HCT116 (cell line): ENCODE measurements at regions not wholly inside any gene's neighbourhood (a gene's known extent, or its start where the extent isn't known, plus 50 kb on each side); places are given as distances from the start of the nearest gene placed in this dataset.
"Not testable (repeated sequence)": the region's sequence is repeated elsewhere in the genome, so short reads cannot be mapped to it uniquely, and the experiment has no call there.

Experiments used
- ATAC-seq: fragments of 200-7000 bp; cut with Tn5 transposase; 2 replicates; pipeline ENCODE4 v1.9.1; 2020; ENCODE audit warnings: mild to moderate bottlenecking, moderate library complexity
- BruUV-seq: library from RNA; stranded (reverse); fragments of 400-500 nt; replicated peaks from 2 replicates; lab custom pipeline; 2021; lab: Mats Ljungman, UMichigan
- CTCF ChIA-PET: fragments of 300-600 bp; sonication (Branson Sonifier 250); formaldehyde crosslinking; loops from one replicate; lab custom pipeline; 2021; ENCODE audit warnings: antibody characterized with exemption; lab: Charles Lee
- POLR2A ChIA-PET: fragments of 300-600, 350-600 bp; sonication (Branson Sonifier 250); formaldehyde crosslinking; loops from one replicate; lab custom pipeline; 2021; ENCODE audit warnings: antibody characterized with exemption; lab: Charles Lee
- RAD21 ChIA-PET, 2 experiments: fragments of 300-600 bp; sonication (Branson Sonifier 250); formaldehyde crosslinking; loops; one replicate each; lab custom pipeline; 2023; ENCODE audit warnings: low total read pairs in 2 of 2; ENCODE audit not compliant: uncharacterized antibody in 2 of 2, unreplicated experiment in 2 of 2, low non-redundant PET in 1 of 2; lab: Charles Lee
- DNase-seq: peaks from one replicate; pipeline ENCODE4 v3.0.0-alpha.2; 2010; ENCODE audit warnings: low read depth, low spot score
- H2AFZ ChIP-seq: fragments of 200-600 bp; shearing (Covaris generic), sonication (generic); 2 replicates; pipeline ENCODE4 v1.6.1; 2017; ENCODE audit warnings: low read depth, mixed run types, mixed read lengths, antibody characterized with exemption, low read length; ENCODE audit not compliant: poor library complexity, severe bottlenecking
- H3K27ac ChIP-seq: 2 replicates; pipeline ENCODE4 v1.5.1; 2012; ENCODE audit warnings: low read depth, low read length
- H3K27me3 ChIP-seq: fragments of 200-600 bp; sonication (generic); 2 replicates; pipeline ENCODE4 v1.6.1; 2016; ENCODE audit warnings: mixed run types, low read length, mixed read lengths; ENCODE audit not compliant: insufficient read depth
- H3K36me3 ChIP-seq, 2 experiments: fragments of 200-500 bp in 1 of 2; fragments of 200-600 bp in 1 of 2; sonication (Bioruptor generic) in 1 of 2; sonication (generic) in 1 of 2; 2 replicates each; pipeline versions ENCODE4 v1.5.1 to v1.6.1; 2014 to 2016; ENCODE audit warnings: low read length in 2 of 2, inconsistent platforms in 1 of 2, mixed read lengths in 1 of 2, mixed run types in 1 of 2; ENCODE audit not compliant: insufficient read depth in 2 of 2, control insufficient read depth in 1 of 2
- H3K4me1 ChIP-seq, 2 experiments: fragments of 200-600 bp in 1 of 2; sonication (generic) in 1 of 2; 2 replicates each; pipeline versions ENCODE4 v1.5.1 to v1.6.1; 2012 to 2017; ENCODE audit warnings: low read length in 2 of 2, inconsistent platforms in 1 of 2, mild to moderate bottlenecking in 1 of 2, mixed read lengths in 1 of 2, mixed run types in 1 of 2, moderate library complexity in 1 of 2; ENCODE audit not compliant: insufficient read depth in 2 of 2, control insufficient read depth in 1 of 2
- H3K4me2 ChIP-seq: fragments of 200-600 bp; sonication (generic); 2 replicates; pipeline ENCODE4 v1.6.1; 2017; ENCODE audit warnings: mixed run types, low read length, mixed read lengths
- H3K4me3 ChIP-seq, 2 experiments: fragments of 200-600 bp in 1 of 2; sonication (generic) in 1 of 2; replicated peaks in 1 of 2; 2 replicates each; pipeline ENCODE4 v1.5.1; 2011 to 2016; ENCODE audit warnings: low read length in 2 of 2, control low read depth in 1 of 2, low read depth in 1 of 2, mild to moderate bottlenecking in 1 of 2, mixed read lengths in 1 of 2, mixed run types in 1 of 2
- H3K79me2 ChIP-seq: fragments of 200-600 bp; sonication (generic); 2 replicates; pipeline ENCODE4 v1.6.1; 2017; ENCODE audit warnings: mild to moderate bottlenecking, mixed run types, low read length, moderate library complexity, mixed read lengths; ENCODE audit not compliant: insufficient read depth
- H3K9ac ChIP-seq: fragments of 200-600 bp; sonication (generic); 2 replicates; pipeline ENCODE4 v1.6.1; 2016; ENCODE audit warnings: low read length, mixed read lengths
- H3K9me2 ChIP-seq: fragments of 200-600 bp; sonication (generic), shearing (Covaris generic); 2 replicates; pipeline ENCODE4 v1.6.1; 2017; ENCODE audit warnings: mixed run types, mild to moderate bottlenecking, moderate library complexity; ENCODE audit not compliant: insufficient read depth
- H3K9me3 ChIP-seq, 2 experiments: fragments of 200-500 bp in 1 of 2; fragments of 200-600 bp in 1 of 2; sonication (Bioruptor generic) in 1 of 2; sonication (generic) in 1 of 2; 2 replicates each; pipeline ENCODE4 v1.6.1; 2014 to 2017; ENCODE audit warnings: low read length in 2 of 2, mixed read lengths in 2 of 2, inconsistent platforms in 1 of 2, low read depth in 1 of 2, mild to moderate bottlenecking in 1 of 2, mixed run types in 1 of 2, moderate library complexity in 1 of 2; ENCODE audit not compliant: control insufficient read depth in 1 of 2, insufficient read depth in 1 of 2
- H4K20me1 ChIP-seq: fragments of 200-600 bp; sonication (generic), shearing (Covaris generic); 2 replicates; pipeline ENCODE4 v1.6.1; 2017; ENCODE audit warnings: mixed run types, mild to moderate bottlenecking, moderate library complexity; ENCODE audit not compliant: insufficient read depth
- ATF3 ChIP-seq: IDR thresholded peaks from 2 replicates; pipeline ENCODE4 v1.6.1; 2012
- CBX3 ChIP-seq: IDR thresholded peaks from 2 replicates; pipeline ENCODE4 v1.6.1; 2012; ENCODE audit warnings: low read depth
- CEBPB ChIP-seq: IDR thresholded peaks from 2 replicates; pipeline ENCODE4 v1.6.1; 2012; ENCODE audit warnings: low read depth
- EZH2 ChIP-seq: fragments of 200-600 bp; sonication (generic); IDR thresholded peaks from 2 replicates; pipeline ENCODE4 v1.6.1; 2017; ENCODE audit warnings: antibody characterized with exemption, mixed run types
- EZH2phosphoT487 ChIP-seq: fragments of 200-600 bp; IDR thresholded peaks from 2 replicates; pipeline ENCODE4 v1.6.1; 2018; ENCODE audit warnings: antibody characterized with exemption, borderline replicate concordance
- FOSL1 ChIP-seq: IDR thresholded peaks from 2 replicates; pipeline ENCODE4 v1.6.1; 2012; ENCODE audit warnings: low read depth
- MAX ChIP-seq: IDR thresholded peaks from 2 replicates; pipeline ENCODE4 v1.6.1; 2012
- POLR2A ChIP-seq: IDR thresholded peaks from 2 replicates; pipeline ENCODE4 v1.7.0; 2011; ENCODE audit warnings: borderline replicate concordance; ENCODE audit not compliant: insufficient read depth, insufficient read length; ENCODE audit errors: extremely low read depth
- RAD21 ChIP-seq: IDR thresholded peaks from 2 replicates; pipeline ENCODE4 v1.6.1; 2012; ENCODE audit warnings: low read depth, mild to moderate bottlenecking
- REST ChIP-seq: IDR thresholded peaks from 2 replicates; pipeline ENCODE4 v1.6.1; 2012; ENCODE audit warnings: low read depth
- TCF7L2 ChIP-seq: IDR thresholded peaks from 2 replicates; pipeline ENCODE4 v1.7.0; 2011; ENCODE audit warnings: borderline replicate concordance, inconsistent platforms; ENCODE audit not compliant: insufficient read depth, insufficient read length; ENCODE audit errors: extremely low read depth
- ZBTB33 ChIP-seq: IDR thresholded peaks from 2 replicates; pipeline ENCODE4 v1.6.1; 2011; ENCODE audit warnings: mild to moderate bottlenecking, low read length, moderate library complexity; ENCODE audit not compliant: insufficient replicate concordance; ENCODE audit errors: extremely low read depth
- ZFX ChIP-seq: fragments of 450-650 bp; IDR thresholded peaks from 2 replicates; pipeline ENCODE4 v1.6.1; 2017
- intact Hi-C: fragments of 100-400 bp; cut with micrococcal nuclease; formaldehyde crosslinking; loops from 2 replicates; pipeline ENCODE4 v1.10.0; 2022

GRCh38 chr2:41207578-41207977, 755.7 kb upstream of the SLC8A1 start:
- ChIA-PET RAD21 (no interaction called here), CTCF (no interaction called here), POLR2A (no interaction called here)
- H2AFZ ChIP-seq, result no peak overlapping the region
- H3K4me2 ChIP-seq, result no peak overlapping the region
- no peak overlapping the region for H3K4me3 ChIP-seq
- ATAC-seq, result no peak
- no peaks in the 10 kb centered on the region for H4K20me1 ChIP-seq
- H3K4me1 ChIP-seq, result no peaks in the 10 kb centered on the region
- no peak for TF ChIP-seq ATF3
- TF ChIP-seq POLR2A, result no peak
- TF ChIP-seq REST, result no peak
- TF ChIP-seq ZFX, result no peak
- no peak for TF ChIP-seq FOSL1
- no peak for TF ChIP-seq CBX3
- TF ChIP-seq CEBPB, result no peak
- TF ChIP-seq ZBTB33, result no peak
- no peak for TF ChIP-seq RAD21
- TF ChIP-seq EZH2phosphoT487, result no peak
- TF ChIP-seq EZH2, result no peak
- TF ChIP-seq TCF7L2, result no peak
- TF ChIP-seq MAX, result no peak
- H3K36me3 ChIP-seq, result no peaks in the 10 kb centered on the region
- H3K9ac ChIP-seq, result no peak overlapping the region
- no peaks in the 10 kb centered on the region for H3K27me3 ChIP-seq
- no TSS peak for BruUV-seq
- intact Hi-C loops, result no loop called here
- DNase-seq, result no peak
- no peaks in the 10 kb centered on the region for H3K9me2 ChIP-seq
- no peak overlapping the region for H3K27ac ChIP-seq
- H3K9me3 ChIP-seq, result peaks cover 0 to 2% of the 10 kb centered on the region in 2 experiments; a peak in 2 of 4 replicates
- H3K79me2 ChIP-seq, result no peaks in the 10 kb centered on the region

GRCh38 chr2:41210030-41210429, 758.1 kb upstream of the SLC8A1 start:
- intact Hi-C loops, H3K9me3 ChIP-seq, H3K79me2 ChIP-seq, H3K9me2 ChIP-seq, H3K27ac ChIP-seq, H3K9ac ChIP-seq, H3K4me3 ChIP-seq, BruUV-seq, CTCF ChIA-PET, POLR2A ChIA-PET, H3K4me1 ChIP-seq, H3K27me3 ChIP-seq, DNase-seq, H4K20me1 ChIP-seq, H2AFZ ChIP-seq, ATAC-seq, H3K36me3 ChIP-seq, RAD21 ChIA-PET, H3K4me2 ChIP-seq: not testable (repeated sequence)
